ENCODE measurements at regions not wholly inside any gene's neighbourhood (a gene's known extent, or its start where the extent isn't known, plus 50 kb on each side); places are given as distances from the start of the nearest gene placed in this dataset.
"Not testable (repeated sequence)": the region's sequence is repeated elsewhere in the genome, so short reads cannot be mapped to it uniquely, and the experiment has no call there.

- no peak for DNase-seq (ENCODE audit: low spot score)
Observed at GRCh38 chr3:23706111-23706510, 99.6 kb upstream of the UBE2E1 start.

- no peak for DNase-seq (ENCODE audit: low spot score)
Observed at GRCh38 chr3:23709987-23710386, 95.8 kb upstream of the UBE2E1 start.

- DNase-seq (ENCODE audit: low spot score) = no peak
Observed at GRCh38 chr3:23710555-23710954, 95.2 kb upstream of the UBE2E1 start.

GRCh38 chr3:23711916-23712494, 93.8 kb upstream of the UBE2E1 start:
- DNase-seq (ENCODE audit: low spot score) = no peak

GRCh38 chr3:23712656-23713559, 92.8 kb upstream of the UBE2E1 start:
- no peak for DNase-seq (ENCODE audit: low spot score)

- no peak for DNase-seq (ENCODE audit: low spot score)
Observed at GRCh38 chr3:23713641-23714040, 92.1 kb upstream of the UBE2E1 start.

GRCh38 chr3:23720059-23720458, 85.7 kb upstream of the UBE2E1 start:
- DNase-seq (ENCODE audit: low spot score) = no peak

- DNase-seq (ENCODE audit: low spot score) = no peak
Observed at GRCh38 chr3:23720885-23721284, 84.9 kb upstream of the UBE2E1 start.

GRCh38 chr3:23723141-23723540, 82.6 kb upstream of the UBE2E1 start:
- no peak for DNase-seq (ENCODE audit: low spot score)

- no peak for DNase-seq (ENCODE audit: low spot score)
Observed at GRCh38 chr3:23723930-23724329, 81.8 kb upstream of the UBE2E1 start.

- DNase-seq (ENCODE audit: low spot score) = no peak
Observed at GRCh38 chr3:23726811-23727548, 78.8 kb upstream of the UBE2E1 start.

- DNase-seq (ENCODE audit: low spot score) = no peak
Observed at GRCh38 chr3:23728601-23729117, 77.1 kb upstream of the UBE2E1 start.

- not testable (repeated sequence) for DNase-seq (ENCODE audit: low spot score)
Observed at GRCh38 chr3:23729362-23729761, 76.4 kb upstream of the UBE2E1 start.

GRCh38 chr3:23734481-23734880, 71.3 kb upstream of the UBE2E1 start:
- DNase-seq (ENCODE audit: low spot score) = no peak

GRCh38 chr3:23735062-23735461, 70.7 kb upstream of the UBE2E1 start:
- no peak for DNase-seq (ENCODE audit: low spot score)

GRCh38 chr3:23735535-23736326, 70.0 kb upstream of the UBE2E1 start:
- no peak for DNase-seq (ENCODE audit: low spot score)

- no peak for DNase-seq (ENCODE audit: low spot score)
Observed at GRCh38 chr3:23738944-23739343, 66.8 kb upstream of the UBE2E1 start.

GRCh38 chr3:23739536-23739935, 66.2 kb upstream of the UBE2E1 start:
- DNase-seq (ENCODE audit: low spot score) = peak; percentile 42

- DNase-seq (ENCODE audit: low spot score) = no peak
Observed at GRCh38 chr3:23740517-23740965, 65.2 kb upstream of the UBE2E1 start.

- DNase-seq (ENCODE audit: low spot score) = no peak
Observed at GRCh38 chr3:23741036-23741706, 64.6 kb upstream of the UBE2E1 start.

GRCh38 chr3:23743141-23743784, 62.5 kb upstream of the UBE2E1 start:
- DNase-seq (ENCODE audit: low spot score) = no peak
